ENCODE measurements at regions not wholly inside any gene's neighbourhood (a gene's known extent, or its start where the extent isn't known, plus 50 kb on each side); places are given as distances from the start of the nearest gene placed in this dataset.
"Not testable (repeated sequence)": the region's sequence is repeated elsewhere in the genome, so short reads cannot be mapped to it uniquely, and the experiment has no call there.

GRCh38 chr3:161920196-161920595 is 423.6 kb downstream of the OTOL1 start:
- no peak for DNase-seq

- DNase-seq = no peak
These were observed 429.2 kb downstream of the OTOL1 start for GRCh38 chr3:161925749-161926360.

- no peak for DNase-seq
These were observed 430.5 kb downstream of the OTOL1 start for GRCh38 chr3:161927131-161927530.

- peak; percentile 12 for DNase-seq
These were observed 443.5 kb downstream of the OTOL1 start for GRCh38 chr3:161939918-161940620.

GRCh38 chr3:161940621-161940965 is 444.0 kb downstream of the OTOL1 start:
- no peak for DNase-seq

GRCh38 chr3:161941891-161942290 is 445.3 kb downstream of the OTOL1 start:
- DNase-seq = no peak

GRCh38 chr3:161943801-161944345 is 447.3 kb downstream of the OTOL1 start:
- not testable (repeated sequence) for DNase-seq

- DNase-seq = no peak
These were observed 449.9 kb downstream of the OTOL1 start for GRCh38 chr3:161946443-161946960.

GRCh38 chr3:161950318-161950868 is 453.8 kb downstream of the OTOL1 start:
- DNase-seq = no peak

GRCh38 chr3:161957467-161957866 is 460.9 kb downstream of the OTOL1 start:
- no peak for DNase-seq

- DNase-seq = no peak
These were observed 468.2 kb downstream of the OTOL1 start for GRCh38 chr3:161964857-161965256.

GRCh38 chr3:161969867-161970266 is 473.3 kb downstream of the OTOL1 start:
- DNase-seq = no peak

GRCh38 chr3:161975201-161975600 is 478.6 kb downstream of the OTOL1 start:
- DNase-seq = no peak

GRCh38 chr3:161977063-161977462 is 480.5 kb downstream of the OTOL1 start:
- no peak for DNase-seq

- no peak for DNase-seq
These were observed 481.2 kb downstream of the OTOL1 start for GRCh38 chr3:161977850-161978249.

- DNase-seq = no peak
These were observed 491.3 kb downstream of the OTOL1 start for GRCh38 chr3:161987933-161988332.

- DNase-seq = no peak
These were observed 492.4 kb downstream of the OTOL1 start for GRCh38 chr3:161989012-161989411.

GRCh38 chr3:161990036-161990435 is 493.4 kb downstream of the OTOL1 start:
- no peak for DNase-seq

GRCh38 chr3:161991901-161992540 is 495.4 kb downstream of the OTOL1 start:
- DNase-seq = no peak

GRCh38 chr3:161999846-162000245 is 503.2 kb downstream of the OTOL1 start:
- DNase-seq = no peak

GRCh38 chr3:162007722-162008121 is 511.1 kb downstream of the OTOL1 start:
- no peak for DNase-seq

- DNase-seq = no peak
These were observed 516.0 kb downstream of the OTOL1 start for GRCh38 chr3:162012633-162013032.

GRCh38 chr3:162014284-162014683 is 517.7 kb downstream of the OTOL1 start:
- DNase-seq = no peak
